ENCODE measurements at regions not wholly inside any gene's neighbourhood (a gene's known extent, or its start where the extent isn't known, plus 50 kb on each side); places are given as distances from the start of the nearest gene placed in this dataset.
A peak's percentile ranks its signal among the peaks of the same experiment; 100 is the strongest.

DNA sequence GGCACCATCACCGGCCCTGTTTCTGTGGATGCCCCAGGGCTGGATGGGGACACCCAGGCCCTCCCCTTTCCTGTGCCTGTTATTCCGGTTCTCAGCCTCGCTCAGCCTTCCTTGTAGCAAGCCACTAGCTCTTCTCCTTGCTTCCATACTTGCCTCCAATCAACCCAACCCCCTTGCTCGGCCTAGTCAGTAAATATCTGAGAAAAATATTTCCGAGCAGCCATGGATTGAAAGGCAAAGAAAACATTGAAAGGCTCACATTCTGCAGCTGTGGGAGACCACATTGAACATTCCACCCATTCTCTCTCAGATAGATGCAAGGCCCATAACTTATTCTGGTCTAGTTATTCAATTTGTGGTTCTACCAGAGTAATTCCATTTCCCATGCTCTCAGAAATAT is 114.9 kb downstream of the SPP2 start:
- ChIA-PET CTCF (interaction anchor here (0.6 to 1.5 kb wide), 2 partner anchors 12 to 30 kb away, joined by 3 read pairs; no protein-coding TSS in a partner anchor), POLR2A (no interaction called here)
- Histone ChIP-seq H3K4me3 (ENCODE audit: control insufficient read depth in 1 of 7, extremely low read depth in 1 of 7, insufficient read depth in 4 of 7, low read depth in 2 of 7, low read length in 6 of 7) (no peak overlapping the region), H3K27ac (ENCODE audit: insufficient read depth in 1 of 2, low read depth in 1 of 2, low read length in 2 of 2, poor library complexity in 1 of 2, severe bottlenecking in 2 of 2) (no peak overlapping the region), H3K9me3 (ENCODE audit: control extremely low read depth in 1 of 5, control insufficient read depth in 4 of 5, insufficient read depth in 2 of 5, low read depth in 1 of 5, low read length in 4 of 5) (no peaks in the 10 kb centered on the region), H3K27me3 (replicated peaks in 2 of 5; ENCODE audit: control insufficient read depth in 4 of 5, insufficient read depth in 5 of 5, low read length in 4 of 5) (peaks cover 0 to 10% (median 0%) of the 10 kb centered on the region in 5 experiments), H3K36me3 (ENCODE audit: control insufficient read depth in 4 of 4, insufficient read depth in 4 of 4, low read length in 3 of 4) (no peaks in the 10 kb centered on the region), H3K4me1 (ENCODE audit: control extremely low read depth in 1 of 4, control insufficient read depth in 4 of 4, insufficient read depth in 4 of 4, low read length in 3 of 4) (peaks cover 1 to 7% (median 4%) of the 10 kb centered on the region in 4 experiments)
- no peak for DNase-seq
- WGBS (ENCODE audit: insufficient coverage), result 96% methylated on average over 4 of the region's 5 CpGs

DNA sequence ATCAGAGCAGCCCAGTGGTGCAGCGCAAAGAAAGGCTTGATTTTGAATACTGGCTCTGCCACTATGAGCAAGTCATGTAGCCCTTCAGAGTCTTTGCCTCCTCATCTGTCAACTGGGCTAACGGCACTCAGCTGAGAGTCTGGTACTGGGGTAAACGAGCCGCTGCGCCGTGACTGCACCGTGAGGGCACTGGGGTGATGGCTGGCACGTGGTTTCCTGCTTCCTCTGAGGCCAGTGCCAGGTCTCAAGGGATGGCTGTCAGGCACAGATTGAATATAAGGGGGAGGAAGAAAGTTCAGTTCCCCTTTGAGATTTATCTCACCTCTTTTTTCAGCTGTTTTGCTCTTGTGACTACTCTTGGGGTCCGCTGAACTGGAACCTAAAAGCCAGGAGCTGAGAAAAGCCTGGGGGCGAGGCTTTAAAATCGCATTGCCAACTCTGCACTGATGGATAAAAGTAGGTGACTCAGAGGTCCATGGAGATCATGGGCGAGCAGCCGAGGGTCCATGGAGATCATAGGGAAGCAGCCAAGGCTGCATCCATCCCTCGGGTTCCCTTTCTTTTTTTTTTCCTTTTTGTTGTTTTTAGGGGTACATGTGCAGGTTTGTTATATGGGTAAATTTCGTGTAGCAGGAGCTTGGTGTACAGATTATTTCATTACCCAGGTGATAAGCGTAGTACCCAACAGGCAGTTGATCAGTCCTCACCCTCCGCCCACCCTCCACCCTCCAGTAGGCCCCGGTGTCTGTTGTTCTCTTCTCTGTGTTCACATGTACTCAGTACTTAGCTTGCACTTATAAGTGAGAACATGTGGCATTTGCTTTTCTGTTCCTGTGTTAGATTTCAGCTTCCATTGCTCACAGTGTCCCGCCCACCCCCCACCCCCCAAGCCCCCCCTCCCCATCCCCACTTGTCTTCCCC is 114.3 kb downstream of the SPP2 start:
- 41% methylated on average over 13 of the region's 19 CpGs for WGBS (ENCODE audit: insufficient coverage)
- Histone ChIP-seq H3K9me3 (ENCODE audit: control extremely low read depth in 1 of 5, control insufficient read depth in 4 of 5, insufficient read depth in 2 of 5, low read depth in 1 of 5, low read length in 4 of 5) (no peaks in the 10 kb centered on the region), H3K4me3 (ENCODE audit: control insufficient read depth in 1 of 7, extremely low read depth in 1 of 7, insufficient read depth in 4 of 7, low read depth in 2 of 7, low read length in 6 of 7) (no peak overlapping the region), H3K4me1 (ENCODE audit: control extremely low read depth in 1 of 4, control insufficient read depth in 4 of 4, insufficient read depth in 4 of 4, low read length in 3 of 4) (peaks cover 1 to 7% (median 4%) of the 10 kb centered on the region in 4 experiments), H3K27ac (ENCODE audit: insufficient read depth in 1 of 2, low read depth in 1 of 2, low read length in 2 of 2, poor library complexity in 1 of 2, severe bottlenecking in 2 of 2) (no peak overlapping the region), H3K36me3 (ENCODE audit: control insufficient read depth in 4 of 4, insufficient read depth in 4 of 4, low read length in 3 of 4) (no peaks in the 10 kb centered on the region), H3K27me3 (replicated peaks in 2 of 5; ENCODE audit: control insufficient read depth in 4 of 5, insufficient read depth in 5 of 5, low read length in 4 of 5) (peaks cover 0 to 6% (median 0%) of the 10 kb centered on the region in 5 experiments)
- DNase-seq, result peak; percentile 22 to 54 (median 49)
- POLR2A ChIA-PET, result no interaction called here
- CTCF ChIA-PET, result no interaction called here

GRCh38 chr2:234163510-234164045 is 113.1 kb downstream of the SPP2 start:
- ChIA-PET CTCF (no interaction called here), POLR2A (no interaction called here)
- Histone ChIP-seq H3K4me3 (ENCODE audit: control insufficient read depth in 1 of 7, extremely low read depth in 1 of 7, insufficient read depth in 4 of 7, low read depth in 2 of 7, low read length in 6 of 7) (no peak overlapping the region), H3K9me3 (ENCODE audit: control extremely low read depth in 1 of 5, control insufficient read depth in 4 of 5, insufficient read depth in 2 of 5, low read depth in 1 of 5, low read length in 4 of 5) (no peaks in the 10 kb centered on the region), H3K27ac (ENCODE audit: insufficient read depth in 1 of 2, low read depth in 1 of 2, low read length in 2 of 2, poor library complexity in 1 of 2, severe bottlenecking in 2 of 2) (no peak overlapping the region), H3K4me1 (ENCODE audit: control extremely low read depth in 1 of 4, control insufficient read depth in 4 of 4, insufficient read depth in 4 of 4, low read length in 3 of 4) (peaks cover 1 to 7% (median 4%) of the 10 kb centered on the region in 4 experiments), H3K36me3 (ENCODE audit: control insufficient read depth in 4 of 4, insufficient read depth in 4 of 4, low read length in 3 of 4) (no peaks in the 10 kb centered on the region), H3K27me3 (replicated peaks in 2 of 5; ENCODE audit: control insufficient read depth in 4 of 5, insufficient read depth in 5 of 5, low read length in 4 of 5) (peaks cover 0 to 9% (median 0%) of the 10 kb centered on the region in 5 experiments)
- no peak for DNase-seq
- 100% methylated on average over 7 of the region's 7 CpGs for WGBS (ENCODE audit: insufficient coverage)

DNA sequence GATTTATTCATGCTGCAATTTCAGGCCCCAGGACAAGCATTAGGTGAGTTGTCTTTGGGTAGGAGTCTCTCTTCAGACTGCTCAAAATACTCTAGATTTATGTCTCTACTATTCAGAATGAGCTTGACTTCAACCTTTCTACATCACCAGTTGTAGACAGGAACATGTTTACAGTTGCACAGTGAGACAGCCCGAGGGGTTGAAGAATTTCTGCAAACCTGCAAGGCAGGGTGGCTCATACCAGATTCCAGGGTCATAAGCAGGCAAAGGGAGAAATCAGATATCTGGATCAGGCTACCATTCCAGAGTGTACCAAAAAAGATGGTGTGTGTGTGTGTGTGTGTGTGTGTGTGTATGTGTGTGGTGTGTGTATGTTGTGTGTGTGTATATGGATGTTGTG is 112.4 kb downstream of the SPP2 start:
- no peaks in the 10 kb centered on the region for H3K36me3 ChIP-seq (ENCODE audit: control insufficient read depth in 4 of 4, insufficient read depth in 4 of 4, low read length in 3 of 4)
- no peak for DNase-seq
- ChIA-PET POLR2A (no interaction called here), CTCF (no interaction called here)
- WGBS (ENCODE audit: insufficient coverage), result 100% methylated on average over 1 of the region's 1 CpG
- no peaks in the 10 kb centered on the region for H3K9me3 ChIP-seq (ENCODE audit: control extremely low read depth in 1 of 5, control insufficient read depth in 4 of 5, insufficient read depth in 2 of 5, low read depth in 1 of 5, low read length in 4 of 5)
- H3K27me3 ChIP-seq (replicated peaks in 2 of 5; ENCODE audit: control insufficient read depth in 4 of 5, insufficient read depth in 5 of 5, low read length in 4 of 5), result peaks cover 0 to 12% (median 3%) of the 10 kb centered on the region in 5 experiments
- H3K27ac ChIP-seq (ENCODE audit: insufficient read depth in 1 of 2, low read depth in 1 of 2, low read length in 2 of 2, poor library complexity in 1 of 2, severe bottlenecking in 2 of 2), result no peak overlapping the region
- H3K4me1 ChIP-seq (ENCODE audit: control extremely low read depth in 1 of 4, control insufficient read depth in 4 of 4, insufficient read depth in 4 of 4, low read length in 3 of 4), result peaks cover 1 to 7% (median 4%) of the 10 kb centered on the region in 4 experiments
- no peak overlapping the region for H3K4me3 ChIP-seq (ENCODE audit: control insufficient read depth in 1 of 7, extremely low read depth in 1 of 7, insufficient read depth in 4 of 7, low read depth in 2 of 7, low read length in 6 of 7)

- ChIA-PET CTCF (no interaction called here), POLR2A (no interaction called here)
- DNase-seq, result no peak
- 97% methylated on average over 5 of the region's 6 CpGs for WGBS (ENCODE audit: insufficient coverage)
- no peaks in the 10 kb centered on the region for H3K36me3 ChIP-seq (ENCODE audit: control insufficient read depth in 4 of 4, insufficient read depth in 4 of 4, low read length in 3 of 4)
- no peaks in the 10 kb centered on the region for H3K9me3 ChIP-seq (ENCODE audit: control extremely low read depth in 1 of 5, control insufficient read depth in 4 of 5, insufficient read depth in 2 of 5, low read depth in 1 of 5, low read length in 4 of 5)
- H3K4me3 ChIP-seq (ENCODE audit: control insufficient read depth in 1 of 7, extremely low read depth in 1 of 7, insufficient read depth in 4 of 7, low read depth in 2 of 7, low read length in 6 of 7), result no peak overlapping the region
- H3K27me3 ChIP-seq (replicated peaks in 2 of 5; ENCODE audit: control insufficient read depth in 4 of 5, insufficient read depth in 5 of 5, low read length in 4 of 5), result peaks cover 0 to 12% (median 4%) of the 10 kb centered on the region in 5 experiments
- H3K27ac ChIP-seq (ENCODE audit: insufficient read depth in 1 of 2, low read depth in 1 of 2, low read length in 2 of 2, poor library complexity in 1 of 2, severe bottlenecking in 2 of 2), result no peak overlapping the region
- H3K4me1 ChIP-seq (ENCODE audit: control extremely low read depth in 1 of 4, control insufficient read depth in 4 of 4, insufficient read depth in 4 of 4, low read length in 3 of 4), result peaks cover 1 to 7% (median 4%) of the 10 kb centered on the region in 4 experiments
These were observed 111.4 kb downstream of the SPP2 start for GRCh38 chr2:234161932-234162331.

GRCh38 chr2:234158812-234159211 is 108.3 kb downstream of the SPP2 start:
- CTCF ChIA-PET, result interaction anchor here (1.1 kb wide), 1 partner anchor 387 kb away, joined by 3 read pairs; no protein-coding TSS in a partner anchor

More at GRCh38 chr2:234158812-234159211, 108.3 kb downstream of the SPP2 start:
- H3K27ac ChIP-seq (ENCODE audit: insufficient read depth in 1 of 2, low read depth in 1 of 2, low read length in 2 of 2, poor library complexity in 1 of 2, severe bottlenecking in 2 of 2), result no peak overlapping the region
- POLR2A ChIA-PET, result no interaction called here
- no peaks in the 10 kb centered on the region for H3K9me3 ChIP-seq (ENCODE audit: control extremely low read depth in 1 of 5, control insufficient read depth in 4 of 5, insufficient read depth in 2 of 5, low read depth in 1 of 5, low read length in 4 of 5)
- peaks cover 0 to 16% (median 9%) of the 10 kb centered on the region in 5 experiments for H3K27me3 ChIP-seq (replicated peaks in 2 of 5; ENCODE audit: control insufficient read depth in 4 of 5, insufficient read depth in 5 of 5, low read length in 4 of 5)
- H3K36me3 ChIP-seq (ENCODE audit: control insufficient read depth in 4 of 4, insufficient read depth in 4 of 4, low read length in 3 of 4), result no peaks in the 10 kb centered on the region
- no peak overlapping the region for H3K4me3 ChIP-seq (ENCODE audit: control insufficient read depth in 1 of 7, extremely low read depth in 1 of 7, insufficient read depth in 4 of 7, low read depth in 2 of 7, low read length in 6 of 7)
- WGBS (ENCODE audit: insufficient coverage), result no CpG with 5 or more reads among the region's 4 CpGs
- no peaks in the 10 kb centered on the region for H3K4me1 ChIP-seq (ENCODE audit: control extremely low read depth in 1 of 4, control insufficient read depth in 4 of 4, insufficient read depth in 4 of 4, low read length in 3 of 4)
- no peak for DNase-seq
